ENCODE measurements at regions not wholly inside any gene's neighbourhood (a gene's known extent, or its start where the extent isn't known, plus 50 kb on each side); places are given as distances from the start of the nearest gene placed in this dataset.

DNA sequence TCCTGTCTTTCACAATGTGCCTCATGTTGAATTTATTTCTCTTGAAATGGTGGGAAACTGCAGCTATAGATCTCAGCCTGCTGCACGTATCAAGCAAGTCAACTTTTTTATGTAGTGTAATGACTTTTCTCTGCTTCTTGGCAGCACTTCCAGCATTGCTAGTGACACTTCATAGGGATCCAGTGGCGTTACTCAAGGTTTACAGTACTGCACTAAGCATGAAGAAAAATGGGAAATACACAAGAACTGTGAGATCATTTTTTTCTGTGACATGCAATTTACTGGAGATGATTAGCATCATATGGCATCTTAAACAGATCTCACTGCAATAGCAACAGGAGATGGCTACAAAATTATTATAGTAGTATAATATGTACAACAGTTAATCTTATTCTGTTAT lies 90.9 kb downstream of the POLR1F start (continued):
- TF ChIP-seq SMC3 (IDR thresholded peaks at IDR 0.05; ENCODE audit: low read depth, low read length) (no peak), RAD21 (IDR thresholded peaks at IDR 0.05; ENCODE audit: low read length) (no peak), RXRA (IDR thresholded peaks at IDR 0.05; ENCODE audit: borderline replicate concordance, low read depth) (no peak), CHD2 (IDR thresholded peaks at IDR 0.05; ENCODE audit: low read length, partially characterized antibody) (no peak), GABPA (IDR thresholded peaks at IDR 0.05; ENCODE audit: low read depth) (no peak), GATA2 (CRISPR knock-in tag; IDR thresholded peaks at IDR 0.05) (no peak), TEAD4 (IDR thresholded peaks at IDR 0.05; ENCODE audit: borderline replicate concordance, insufficient read depth) (no peak)

- Histone ChIP-seq H3K9me3 (no peaks in the 10 kb centered on the region), H3K27me3 (ENCODE audit: insufficient read depth) (no peaks in the 10 kb centered on the region), H3K27ac (ENCODE audit: low read depth in 2 of 2, low read length in 1 of 2) (no peak overlapping the region), H3K9me2 (no peaks in the 10 kb centered on the region), H3K4me3 (ENCODE audit: low read depth in 2 of 2, low read length in 1 of 2) (no peak overlapping the region), H3K4me2 (no peak overlapping the region), H3K9ac (no peak overlapping the region), H3K79me2 (ENCODE audit: insufficient read depth) (no peaks in the 10 kb centered on the region), H2AFZ (ENCODE audit: low read depth) (no peak overlapping the region), H3F3A (replicated peaks; ENCODE audit: insufficient read depth) (no peaks in the 10 kb centered on the region), H3K36me3 (replicated peaks in 1 of 2; ENCODE audit: control insufficient read depth in 1 of 2, insufficient read depth in 2 of 2, low read length in 1 of 2) (no peaks in the 10 kb centered on the region), H3K4me1 (ENCODE audit: control insufficient read depth in 1 of 2, insufficient read depth in 2 of 2, low read depth in 1 of 2, low read length in 1 of 2) (no peaks in the 10 kb centered on the region), H4K20me1 (ENCODE audit: insufficient read depth) (no peaks in the 10 kb centered on the region)
- no peak for DNase-seq
- POLR2A ChIA-PET = no interaction called here
- TF ChIP-seq, protein P1, sequence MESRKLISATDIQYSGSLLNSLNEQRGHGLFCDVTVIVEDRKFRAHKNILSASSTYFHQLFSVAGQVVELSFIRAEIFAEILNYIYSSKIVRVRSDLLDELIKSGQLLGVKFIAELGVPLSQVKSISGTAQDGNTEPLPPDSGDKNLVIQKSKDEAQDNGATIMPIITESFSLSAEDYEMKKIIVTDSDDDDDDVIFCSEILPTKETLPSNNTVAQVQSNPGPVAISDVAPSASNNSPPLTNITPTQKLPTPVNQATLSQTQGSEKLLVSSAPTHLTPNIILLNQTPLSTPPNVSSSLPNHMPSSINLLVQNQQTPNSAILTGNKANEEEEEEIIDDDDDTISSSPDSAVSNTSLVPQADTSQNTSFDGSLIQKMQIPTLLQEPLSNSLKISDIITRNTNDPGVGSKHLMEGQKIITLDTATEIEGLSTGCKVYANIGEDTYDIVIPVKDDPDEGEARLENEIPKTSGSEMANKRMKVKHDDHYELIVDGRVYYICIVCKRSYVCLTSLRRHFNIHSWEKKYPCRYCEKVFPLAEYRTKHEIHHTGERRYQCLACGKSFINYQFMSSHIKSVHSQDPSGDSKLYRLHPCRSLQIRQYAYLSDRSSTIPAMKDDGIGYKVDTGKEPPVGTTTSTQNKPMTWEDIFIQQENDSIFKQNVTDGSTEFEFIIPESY (IDR thresholded peaks at IDR 0.05; ENCODE audit: borderline replicate concordance, low read depth) = no peak
- TF ChIP-seq, protein P2, sequence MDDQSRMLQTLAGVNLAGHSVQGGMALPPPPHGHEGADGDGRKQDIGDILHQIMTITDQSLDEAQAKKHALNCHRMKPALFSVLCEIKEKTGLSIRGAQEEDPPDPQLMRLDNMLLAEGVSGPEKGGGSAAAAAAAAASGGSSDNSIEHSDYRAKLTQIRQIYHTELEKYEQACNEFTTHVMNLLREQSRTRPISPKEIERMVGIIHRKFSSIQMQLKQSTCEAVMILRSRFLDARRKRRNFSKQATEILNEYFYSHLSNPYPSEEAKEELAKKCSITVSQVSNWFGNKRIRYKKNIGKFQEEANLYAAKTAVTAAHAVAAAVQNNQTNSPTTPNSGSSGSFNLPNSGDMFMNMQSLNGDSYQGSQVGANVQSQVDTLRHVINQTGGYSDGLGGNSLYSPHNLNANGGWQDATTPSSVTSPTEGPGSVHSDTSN (IDR thresholded peaks at IDR 0.05) = no peak
- TF ChIP-seq YY1 (IDR thresholded peaks at IDR 0.05; ENCODE audit: low read depth) (no peak), NRF1 (IDR thresholded peaks at IDR 0.05; ENCODE audit: low read depth, low read length) (no peak), JUND (IDR thresholded peaks at IDR 0.05) (no peak), EZH2phosphoT487 (IDR thresholded peaks at IDR 0.05; ENCODE audit: borderline replicate concordance, low read depth) (no peak), POLR2AphosphoS5 (IDR thresholded peaks at IDR 0.05; ENCODE audit: low read depth, low read length) (no peak), NFIC (IDR thresholded peaks at IDR 0.05; ENCODE audit: borderline replicate concordance) (no peak), SIN3A (IDR thresholded peaks at IDR 0.05; ENCODE audit: borderline replicate concordance, low read depth, low read length) (no peak), FOXM1 (IDR thresholded peaks at IDR 0.05; ENCODE audit: low read depth) (no peak)
- TF ChIP-seq, protein P3, sequence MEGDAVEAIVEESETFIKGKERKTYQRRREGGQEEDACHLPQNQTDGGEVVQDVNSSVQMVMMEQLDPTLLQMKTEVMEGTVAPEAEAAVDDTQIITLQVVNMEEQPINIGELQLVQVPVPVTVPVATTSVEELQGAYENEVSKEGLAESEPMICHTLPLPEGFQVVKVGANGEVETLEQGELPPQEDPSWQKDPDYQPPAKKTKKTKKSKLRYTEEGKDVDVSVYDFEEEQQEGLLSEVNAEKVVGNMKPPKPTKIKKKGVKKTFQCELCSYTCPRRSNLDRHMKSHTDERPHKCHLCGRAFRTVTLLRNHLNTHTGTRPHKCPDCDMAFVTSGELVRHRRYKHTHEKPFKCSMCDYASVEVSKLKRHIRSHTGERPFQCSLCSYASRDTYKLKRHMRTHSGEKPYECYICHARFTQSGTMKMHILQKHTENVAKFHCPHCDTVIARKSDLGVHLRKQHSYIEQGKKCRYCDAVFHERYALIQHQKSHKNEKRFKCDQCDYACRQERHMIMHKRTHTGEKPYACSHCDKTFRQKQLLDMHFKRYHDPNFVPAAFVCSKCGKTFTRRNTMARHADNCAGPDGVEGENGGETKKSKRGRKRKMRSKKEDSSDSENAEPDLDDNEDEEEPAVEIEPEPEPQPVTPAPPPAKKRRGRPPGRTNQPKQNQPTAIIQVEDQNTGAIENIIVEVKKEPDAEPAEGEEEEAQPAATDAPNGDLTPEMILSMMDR (IDR thresholded peaks at IDR 0.05) = no peak
- TF ChIP-seq, protein P4, sequence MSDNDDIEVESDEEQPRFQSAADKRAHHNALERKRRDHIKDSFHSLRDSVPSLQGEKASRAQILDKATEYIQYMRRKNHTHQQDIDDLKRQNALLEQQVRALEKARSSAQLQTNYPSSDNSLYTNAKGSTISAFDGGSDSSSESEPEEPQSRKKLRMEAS (IDR thresholded peaks at IDR 0.05; ENCODE audit: low read depth) = no peak
- CTCF ChIA-PET = interaction anchor here (0.6 kb wide), 1 partner anchor 1047 kb away, joined by 3 read pairs; no protein-coding TSS in a partner anchor
These were observed 98.5 kb downstream of the POLR1F start for GRCh38 chr7:19610194-19610943.
